A549 (cell line): ENCODE measurements at regions not wholly inside any gene's neighbourhood (a gene's known extent, or its start where the extent isn't known, plus 50 kb on each side); places are given as distances from the start of the nearest gene placed in this dataset.

Experiments
- CHD2 ChIP-seq: fragments of 150-350 bp; IDR thresholded peaks from 2 replicates; pipeline ENCODE4 v1.6.1; 2014; ENCODE audit warnings: low read length; ENCODE audit not compliant: partially characterized antibody
- EP300 ChIP-seq, 2 experiments: fragments of >200 bp; sonication (Bioruptor Twin); formaldehyde crosslinking; IDR thresholded peaks; 2 replicates in 1 of 2; 3 replicates in 1 of 2; pipeline ENCODE4 v1.6.1; 2016 to 2017
- GATA3 ChIP-seq: IDR thresholded peaks from 2 replicates; pipeline ENCODE4 v1.6.1; 2012; ENCODE audit warnings: borderline replicate concordance
- HDAC2 ChIP-seq: fragments of 200-600 bp; sonication (generic); IDR thresholded peaks from 2 replicates; pipeline ENCODE4 v1.6.1; 2016
- MAFK ChIP-seq: fragments of 450-650 bp; IDR thresholded peaks from 2 replicates; pipeline ENCODE4 v1.6.1; 2014; ENCODE audit not compliant: partially characterized antibody
- PHF8 ChIP-seq: fragments of 200-600 bp; sonication (generic); IDR thresholded peaks from 2 replicates; pipeline ENCODE4 v1.6.1; 2016; ENCODE audit warnings: low read depth, mild to moderate bottlenecking, antibody characterized with exemption, moderate library complexity, borderline replicate concordance
- POLR2A ChIP-seq: IDR thresholded peaks from 2 replicates; pipeline ENCODE4 v1.6.1; 2012; ENCODE audit warnings: mild to moderate bottlenecking, low read length
- SREBF2 ChIP-seq: fragments of 450-650 bp; IDR thresholded peaks from 2 replicates; pipeline ENCODE4 v1.6.1; 2014; ENCODE audit warnings: mild to moderate bottlenecking, moderate library complexity
- TF ChIP-seq, protein P1 (sequence below): fragments of >200 bp; sonication (Bioruptor Twin); formaldehyde crosslinking; IDR thresholded peaks from 3 replicates; pipeline ENCODE4 v1.5.1; 2016
- TF ChIP-seq, protein P2 (sequence below): fragments of 200-600 bp; sonication (generic); IDR thresholded peaks from 2 replicates; pipeline ENCODE4 v1.6.1; 2016; ENCODE audit warnings: antibody characterized with exemption, mild to moderate bottlenecking, moderate library complexity

DNA sequence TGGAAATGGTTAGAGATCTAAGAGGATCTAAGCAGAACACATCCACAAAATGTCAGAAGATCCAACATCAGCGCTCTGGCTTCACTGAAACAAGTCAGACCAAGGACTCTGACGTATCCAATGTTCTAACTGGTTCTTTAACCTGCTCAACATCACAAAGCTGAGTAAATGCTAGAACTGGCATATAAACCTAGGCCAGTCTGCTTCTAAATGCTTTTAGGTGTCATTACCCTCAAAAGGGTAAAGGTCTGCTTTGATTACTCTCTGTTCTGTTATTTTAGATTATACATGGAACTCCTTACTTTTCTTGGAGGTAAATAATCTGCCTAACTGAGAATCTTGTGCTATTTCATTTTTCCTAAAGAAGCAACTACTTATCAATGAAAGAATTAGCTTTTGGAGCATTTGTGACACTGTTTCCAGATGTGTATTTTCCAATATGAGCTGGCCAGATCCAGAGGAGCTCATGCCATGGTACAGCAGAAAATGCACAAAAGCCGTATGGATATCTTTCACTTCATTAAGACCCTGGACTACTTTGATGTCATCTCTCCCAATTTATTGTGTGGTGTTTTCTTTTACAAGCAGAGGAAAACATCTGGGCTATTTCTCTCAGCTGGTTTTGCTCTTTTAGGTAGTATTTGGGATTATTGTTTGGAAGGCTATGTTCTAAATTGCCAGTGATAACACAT, 123.5 kb downstream of the RASGEF1B start:
- TF ChIP-seq, protein P1, sequence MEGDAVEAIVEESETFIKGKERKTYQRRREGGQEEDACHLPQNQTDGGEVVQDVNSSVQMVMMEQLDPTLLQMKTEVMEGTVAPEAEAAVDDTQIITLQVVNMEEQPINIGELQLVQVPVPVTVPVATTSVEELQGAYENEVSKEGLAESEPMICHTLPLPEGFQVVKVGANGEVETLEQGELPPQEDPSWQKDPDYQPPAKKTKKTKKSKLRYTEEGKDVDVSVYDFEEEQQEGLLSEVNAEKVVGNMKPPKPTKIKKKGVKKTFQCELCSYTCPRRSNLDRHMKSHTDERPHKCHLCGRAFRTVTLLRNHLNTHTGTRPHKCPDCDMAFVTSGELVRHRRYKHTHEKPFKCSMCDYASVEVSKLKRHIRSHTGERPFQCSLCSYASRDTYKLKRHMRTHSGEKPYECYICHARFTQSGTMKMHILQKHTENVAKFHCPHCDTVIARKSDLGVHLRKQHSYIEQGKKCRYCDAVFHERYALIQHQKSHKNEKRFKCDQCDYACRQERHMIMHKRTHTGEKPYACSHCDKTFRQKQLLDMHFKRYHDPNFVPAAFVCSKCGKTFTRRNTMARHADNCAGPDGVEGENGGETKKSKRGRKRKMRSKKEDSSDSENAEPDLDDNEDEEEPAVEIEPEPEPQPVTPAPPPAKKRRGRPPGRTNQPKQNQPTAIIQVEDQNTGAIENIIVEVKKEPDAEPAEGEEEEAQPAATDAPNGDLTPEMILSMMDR: no peak
- TF ChIP-seq, protein P2, sequence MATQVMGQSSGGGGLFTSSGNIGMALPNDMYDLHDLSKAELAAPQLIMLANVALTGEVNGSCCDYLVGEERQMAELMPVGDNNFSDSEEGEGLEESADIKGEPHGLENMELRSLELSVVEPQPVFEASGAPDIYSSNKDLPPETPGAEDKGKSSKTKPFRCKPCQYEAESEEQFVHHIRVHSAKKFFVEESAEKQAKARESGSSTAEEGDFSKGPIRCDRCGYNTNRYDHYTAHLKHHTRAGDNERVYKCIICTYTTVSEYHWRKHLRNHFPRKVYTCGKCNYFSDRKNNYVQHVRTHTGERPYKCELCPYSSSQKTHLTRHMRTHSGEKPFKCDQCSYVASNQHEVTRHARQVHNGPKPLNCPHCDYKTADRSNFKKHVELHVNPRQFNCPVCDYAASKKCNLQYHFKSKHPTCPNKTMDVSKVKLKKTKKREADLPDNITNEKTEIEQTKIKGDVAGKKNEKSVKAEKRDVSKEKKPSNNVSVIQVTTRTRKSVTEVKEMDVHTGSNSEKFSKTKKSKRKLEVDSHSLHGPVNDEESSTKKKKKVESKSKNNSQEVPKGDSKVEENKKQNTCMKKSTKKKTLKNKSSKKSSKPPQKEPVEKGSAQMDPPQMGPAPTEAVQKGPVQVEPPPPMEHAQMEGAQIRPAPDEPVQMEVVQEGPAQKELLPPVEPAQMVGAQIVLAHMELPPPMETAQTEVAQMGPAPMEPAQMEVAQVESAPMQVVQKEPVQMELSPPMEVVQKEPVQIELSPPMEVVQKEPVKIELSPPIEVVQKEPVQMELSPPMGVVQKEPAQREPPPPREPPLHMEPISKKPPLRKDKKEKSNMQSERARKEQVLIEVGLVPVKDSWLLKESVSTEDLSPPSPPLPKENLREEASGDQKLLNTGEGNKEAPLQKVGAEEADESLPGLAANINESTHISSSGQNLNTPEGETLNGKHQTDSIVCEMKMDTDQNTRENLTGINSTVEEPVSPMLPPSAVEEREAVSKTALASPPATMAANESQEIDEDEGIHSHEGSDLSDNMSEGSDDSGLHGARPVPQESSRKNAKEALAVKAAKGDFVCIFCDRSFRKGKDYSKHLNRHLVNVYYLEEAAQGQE: no peak
- TF ChIP-seq CHD2: no peak
- no peak for TF ChIP-seq MAFK
- TF ChIP-seq POLR2A: no peak
- TF ChIP-seq EP300 (IDR thresholded peaks at IDR 0.05): no peak
- no peak for TF ChIP-seq SREBF2
- TF ChIP-seq PHF8: no peak
- no peak for TF ChIP-seq HDAC2
- TF ChIP-seq GATA3: no peak
